Fibroblast of lung (primary cell): ENCODE measurements at regions not wholly inside any gene's neighbourhood (a gene's known extent, or its start where the extent isn't known, plus 50 kb on each side); places are given as distances from the start of the nearest gene placed in this dataset.

Experiments
- CTCF ChIP-seq, 2 donors: IDR thresholded peaks in 1 of 2; conservative IDR thresholded peaks in 1 of 2; 1 replicate in 1 of 2; 2 replicates in 1 of 2; pipeline ENCODE4 v1.5.1; 2011 to 2012; ENCODE audit warnings: low read length in 2 of 2, control low read depth in 1 of 2, inconsistent platforms in 1 of 2, low read depth in 1 of 2, mild to moderate bottlenecking in 1 of 2
- EZH2 ChIP-seq: IDR thresholded peaks from 2 replicates; pipeline ENCODE4 v1.5.1; 2012; ENCODE audit warnings: low read length, control low read depth, mild to moderate bottlenecking; ENCODE audit errors: missing control alignments

DNA sequence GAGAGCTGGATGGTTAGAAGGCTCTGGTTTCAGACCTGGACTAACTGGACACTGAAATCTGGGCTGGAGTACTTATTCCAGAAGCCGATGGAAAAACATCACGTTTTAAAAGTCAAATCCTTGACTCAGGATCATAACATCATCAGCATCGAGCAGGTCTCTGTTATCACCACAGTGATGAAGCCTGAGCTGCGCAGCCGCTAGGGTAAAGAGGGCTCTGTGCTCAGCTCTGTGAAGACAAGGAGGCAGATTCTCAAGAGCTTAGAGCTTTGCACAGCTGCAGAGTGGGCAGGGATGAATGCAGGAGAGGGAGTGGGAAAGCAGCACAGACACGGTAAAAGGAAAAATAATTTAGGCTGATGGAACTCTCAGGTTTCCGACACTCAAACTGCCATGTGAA, 208.8 kb upstream of the TAS2R1 start:
- TF ChIP-seq CTCF (conservative IDR thresholded peaks at IDR 0.05 in 1 of 2, IDR thresholded peaks at IDR 0.05 in 1 of 2; ENCODE audit: low read depth in 1 of 2, low read length in 2 of 2) (no peak), EZH2 (no peak)
